GM18867 (cell line): ENCODE measurements at regions not wholly inside any gene's neighbourhood (a gene's known extent, or its start where the extent isn't known, plus 50 kb on each side); places are given as distances from the start of the nearest gene placed in this dataset.
"Not testable (repeated sequence)": the region's sequence is repeated elsewhere in the genome, so short reads cannot be mapped to it uniquely, and the experiment has no call there.

Source experiments
- ATAC-seq: cut with Tn5 transposase; IDR thresholded peaks from one replicate; pipeline ENCODE4 v1.9.1; 2021; ENCODE audit warnings: mild to moderate bottlenecking, moderate library complexity; ENCODE audit not compliant: unreplicated experiment

- ATAC-seq: no peak
These were observed 98.2 kb upstream of the PMAIP1 start for GRCh38 chr18:59801576-59801975.

GRCh38 chr18:59800897-59801296 lies 98.9 kb upstream of the PMAIP1 start:
- ATAC-seq: no peak

GRCh38 chr18:59799383-59800015 lies 100.3 kb upstream of the PMAIP1 start:
- ATAC-seq: no peak

- ATAC-seq: no peak
These were observed 98.7 kb upstream of the CCBE1 start for GRCh38 chr18:59795882-59796281.

GRCh38 chr18:59792353-59792752 lies 95.1 kb upstream of the CCBE1 start:
- ATAC-seq: peak; percentile 62

- ATAC-seq: not testable (repeated sequence)
These were observed 93.2 kb upstream of the CCBE1 start for GRCh38 chr18:59790346-59790936.

- ATAC-seq: no peak
These were observed 91.5 kb upstream of the CCBE1 start for GRCh38 chr18:59788791-59789106.

GRCh38 chr18:59787998-59788790 lies 91.0 kb upstream of the CCBE1 start:
- no peak for ATAC-seq

- no peak for ATAC-seq
These were observed 87.5 kb upstream of the CCBE1 start for GRCh38 chr18:59784694-59785093.

GRCh38 chr18:59783138-59783537 lies 85.9 kb upstream of the CCBE1 start:
- peak; percentile 95 for ATAC-seq

GRCh38 chr18:59779979-59780378 lies 82.8 kb upstream of the CCBE1 start:
- no peak for ATAC-seq

- no peak for ATAC-seq
These were observed 81.2 kb upstream of the CCBE1 start for GRCh38 chr18:59778434-59778833.

GRCh38 chr18:59777636-59778035 lies 80.4 kb upstream of the CCBE1 start:
- no peak for ATAC-seq

GRCh38 chr18:59769129-59769865 lies 72.1 kb upstream of the CCBE1 start:
- ATAC-seq: no peak

- no peak for ATAC-seq
These were observed 71.2 kb upstream of the CCBE1 start for GRCh38 chr18:59768409-59768808.

- ATAC-seq: no peak
These were observed 70.5 kb upstream of the CCBE1 start for GRCh38 chr18:59767732-59768131.

- ATAC-seq: no peak
These were observed 68.1 kb upstream of the CCBE1 start for GRCh38 chr18:59765343-59765742.

- ATAC-seq: no peak
These were observed 67.1 kb upstream of the CCBE1 start for GRCh38 chr18:59764281-59764680.

GRCh38 chr18:59763541-59764136 lies 66.4 kb upstream of the CCBE1 start:
- no peak for ATAC-seq

GRCh38 chr18:59760619-59761600 lies 63.7 kb upstream of the CCBE1 start:
- no peak for ATAC-seq
